ENCODE measurements at regions not wholly inside any gene's neighbourhood (a gene's known extent, or its start where the extent isn't known, plus 50 kb on each side); places are given as distances from the start of the nearest gene placed in this dataset.
"Not testable (repeated sequence)": the region's sequence is repeated elsewhere in the genome, so short reads cannot be mapped to it uniquely, and the experiment has no call there.

DNA sequence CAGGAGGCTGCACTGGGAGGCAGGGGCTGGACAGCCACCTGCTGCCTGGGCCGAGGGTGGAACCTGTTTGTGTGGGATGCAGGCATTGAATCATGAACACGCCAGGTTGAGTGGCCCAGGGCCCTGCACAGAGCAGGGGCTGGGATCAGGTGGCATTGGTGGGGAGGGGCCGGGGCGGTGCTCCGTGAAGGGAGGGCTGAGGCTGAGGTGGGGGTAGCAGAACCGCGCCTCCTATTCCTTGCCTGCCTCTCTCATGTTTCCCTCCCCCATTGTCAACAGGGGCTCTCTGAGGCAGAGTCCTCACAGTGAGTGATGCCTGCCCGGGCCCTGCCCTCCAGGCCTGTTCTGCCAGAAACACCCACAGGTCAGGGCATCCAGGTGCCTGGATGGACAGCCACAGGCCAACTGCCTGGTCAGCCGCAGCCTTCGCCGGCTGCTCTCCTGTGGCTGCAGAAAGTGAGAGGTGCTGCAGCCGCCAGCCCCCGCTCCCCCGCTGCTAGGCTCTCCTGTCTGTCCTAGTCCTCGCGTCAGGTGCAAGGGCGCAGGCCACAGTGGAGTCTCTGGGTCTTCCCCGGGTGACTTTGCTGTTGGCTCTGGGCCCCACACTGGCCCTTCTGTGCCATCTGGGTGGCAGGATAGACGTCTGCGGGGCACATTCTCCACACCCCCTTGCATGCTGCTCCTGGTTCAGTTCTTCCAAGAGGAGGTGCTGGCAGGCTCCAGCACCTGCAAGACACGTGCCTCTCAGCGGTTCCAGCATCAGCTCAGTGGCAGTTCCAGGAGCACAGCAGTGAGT, 79.6 kb upstream of the GOLGA6L4 start:
- not testable (repeated sequence) for DNase-seq; H3K36me3 Mint-ChIP-seq (ENCODE audit: low read depth); H3K9me3 Mint-ChIP-seq; H3K27ac Mint-ChIP-seq; H3K4me1 Mint-ChIP-seq (ENCODE audit: low read depth); H3K4me3 Mint-ChIP-seq
- H3K27me3 Mint-ChIP-seq (ENCODE audit: insufficient read depth), result peaks cover 16% of the 10 kb centered on the region

DNA sequence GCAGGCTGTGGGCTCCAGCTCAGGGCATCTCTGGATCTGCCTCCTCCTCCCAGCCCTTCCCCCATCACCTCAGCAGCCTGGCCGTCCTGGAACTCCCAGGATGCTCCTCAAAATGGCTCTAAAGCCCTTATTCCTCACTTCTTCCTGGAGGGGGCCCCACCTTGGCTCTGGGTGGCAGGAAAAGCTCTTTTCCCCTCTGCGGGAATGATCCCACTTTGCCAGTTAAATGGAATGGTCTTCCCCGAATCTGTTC, 79.1 kb upstream of the GOLGA6L4 start:
- DNase-seq; H3K36me3 Mint-ChIP-seq (ENCODE audit: low read depth); H3K4me3 Mint-ChIP-seq; H3K27ac Mint-ChIP-seq; H3K9me3 Mint-ChIP-seq; H3K4me1 Mint-ChIP-seq (ENCODE audit: low read depth): not testable (repeated sequence)
- H3K27me3 Mint-ChIP-seq (ENCODE audit: insufficient read depth), result peaks cover 16% of the 10 kb centered on the region

DNA sequence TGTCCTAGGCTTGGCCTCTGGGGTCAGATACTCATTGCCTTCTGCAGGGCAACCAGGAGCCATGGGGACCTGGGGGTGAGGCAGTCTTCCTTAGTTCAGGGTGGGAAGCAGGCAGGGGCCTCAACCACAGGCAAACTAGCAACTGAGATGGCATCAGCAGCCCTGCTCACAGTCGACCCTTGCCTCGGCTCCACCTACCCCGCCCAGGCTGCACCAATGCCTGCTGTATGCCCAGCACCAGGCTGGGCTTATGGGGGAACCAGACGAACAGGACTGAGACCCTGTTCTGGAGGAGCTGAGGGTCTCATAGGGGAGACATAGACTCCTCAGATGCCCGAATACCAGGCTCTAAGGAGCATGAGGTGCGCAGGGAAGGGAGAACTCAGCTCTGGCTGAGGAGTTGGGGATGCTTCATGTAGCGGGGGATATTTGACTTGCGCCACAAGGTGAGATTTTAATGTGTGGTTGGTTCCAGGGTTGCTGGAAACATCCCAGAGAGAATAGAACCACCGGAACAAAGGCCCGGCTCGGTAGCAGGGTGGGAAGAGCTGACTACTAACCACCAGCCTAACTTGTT, 78.4 kb upstream of the GOLGA6L4 start:
- H3K9me3 Mint-ChIP-seq; H3K4me1 Mint-ChIP-seq (ENCODE audit: low read depth); H3K4me3 Mint-ChIP-seq; H3K36me3 Mint-ChIP-seq (ENCODE audit: low read depth); DNase-seq; H3K27ac Mint-ChIP-seq: not testable (repeated sequence)
- H3K27me3 Mint-ChIP-seq (ENCODE audit: insufficient read depth), result peaks cover 16% of the 10 kb centered on the region

DNA sequence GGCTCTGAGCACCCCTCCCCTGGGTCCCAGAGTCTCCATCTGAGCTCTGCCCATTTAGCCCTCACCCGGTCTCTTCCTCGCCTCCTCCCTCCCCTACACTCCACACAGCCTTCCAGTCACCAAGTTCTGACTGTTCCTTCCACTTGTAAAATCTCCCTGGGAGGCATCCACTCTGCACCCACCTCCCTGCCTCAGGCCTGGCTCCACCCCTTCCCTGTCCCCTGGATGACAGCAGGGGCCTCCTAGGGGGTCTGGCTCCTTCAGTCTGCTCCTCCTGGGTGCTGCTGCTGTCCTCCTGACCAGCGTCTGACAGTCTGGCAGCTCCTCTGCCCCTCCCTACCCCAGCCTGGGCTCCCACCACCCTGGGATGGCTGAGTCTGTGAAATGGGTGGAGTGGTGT, 77.7 kb upstream of the GOLGA6L4 start:
- not testable (repeated sequence) for H3K27ac Mint-ChIP-seq; DNase-seq; H3K4me1 Mint-ChIP-seq (ENCODE audit: low read depth); H3K9me3 Mint-ChIP-seq; H3K36me3 Mint-ChIP-seq (ENCODE audit: low read depth); H3K4me3 Mint-ChIP-seq
- peaks cover 16% of the 10 kb centered on the region for H3K27me3 Mint-ChIP-seq (ENCODE audit: insufficient read depth)

DNA sequence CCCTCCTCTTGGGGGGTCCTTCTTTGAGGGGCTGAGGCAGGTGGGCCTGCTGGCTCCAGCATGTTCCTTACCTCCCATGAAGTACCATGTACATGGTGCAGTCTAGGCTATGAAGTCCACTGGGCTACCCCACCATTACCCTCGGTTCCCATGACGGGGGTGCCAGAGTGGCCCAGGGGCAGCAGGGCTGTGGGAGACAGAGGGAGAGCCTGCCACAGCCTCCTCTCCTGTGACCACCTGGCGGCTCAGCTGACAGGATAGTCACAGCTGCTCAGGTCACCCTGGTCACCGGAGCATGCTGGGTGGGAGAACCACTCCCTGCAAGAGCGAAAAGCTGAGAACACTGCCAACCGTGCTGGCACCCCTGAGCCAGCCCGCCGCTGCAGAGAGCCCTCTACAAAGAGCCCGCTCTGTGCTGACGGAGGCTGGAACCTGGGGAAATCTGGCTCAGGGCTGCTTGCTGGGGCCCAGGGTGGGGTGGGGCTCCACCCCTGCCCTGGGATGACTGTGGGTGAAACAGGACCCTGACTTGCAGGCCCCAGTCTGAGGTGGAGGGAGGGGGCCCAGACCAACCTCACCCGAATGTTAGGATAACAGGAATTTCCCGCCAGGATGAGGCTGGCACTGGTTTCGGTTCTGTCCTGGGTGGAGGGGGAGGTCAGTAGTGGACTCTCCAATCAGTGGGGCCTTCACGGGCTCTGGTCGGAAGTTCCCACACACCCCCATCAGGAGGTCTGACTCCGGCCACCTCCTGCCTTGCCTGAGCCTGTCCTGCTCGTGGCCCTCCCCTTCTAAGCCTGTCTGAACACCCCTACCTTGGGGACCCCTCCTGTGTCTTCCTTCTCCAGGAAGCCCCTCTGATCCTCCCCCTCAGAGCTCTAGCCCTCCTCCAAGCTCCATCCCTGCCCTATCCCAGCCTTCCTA, 76.0 kb upstream of the GOLGA6L4 start:
- H3K27me3 Mint-ChIP-seq (ENCODE audit: insufficient read depth); H3K4me1 Mint-ChIP-seq (ENCODE audit: low read depth); H3K36me3 Mint-ChIP-seq (ENCODE audit: low read depth); DNase-seq; H3K9me3 Mint-ChIP-seq; H3K27ac Mint-ChIP-seq; H3K4me3 Mint-ChIP-seq: not testable (repeated sequence)

DNA sequence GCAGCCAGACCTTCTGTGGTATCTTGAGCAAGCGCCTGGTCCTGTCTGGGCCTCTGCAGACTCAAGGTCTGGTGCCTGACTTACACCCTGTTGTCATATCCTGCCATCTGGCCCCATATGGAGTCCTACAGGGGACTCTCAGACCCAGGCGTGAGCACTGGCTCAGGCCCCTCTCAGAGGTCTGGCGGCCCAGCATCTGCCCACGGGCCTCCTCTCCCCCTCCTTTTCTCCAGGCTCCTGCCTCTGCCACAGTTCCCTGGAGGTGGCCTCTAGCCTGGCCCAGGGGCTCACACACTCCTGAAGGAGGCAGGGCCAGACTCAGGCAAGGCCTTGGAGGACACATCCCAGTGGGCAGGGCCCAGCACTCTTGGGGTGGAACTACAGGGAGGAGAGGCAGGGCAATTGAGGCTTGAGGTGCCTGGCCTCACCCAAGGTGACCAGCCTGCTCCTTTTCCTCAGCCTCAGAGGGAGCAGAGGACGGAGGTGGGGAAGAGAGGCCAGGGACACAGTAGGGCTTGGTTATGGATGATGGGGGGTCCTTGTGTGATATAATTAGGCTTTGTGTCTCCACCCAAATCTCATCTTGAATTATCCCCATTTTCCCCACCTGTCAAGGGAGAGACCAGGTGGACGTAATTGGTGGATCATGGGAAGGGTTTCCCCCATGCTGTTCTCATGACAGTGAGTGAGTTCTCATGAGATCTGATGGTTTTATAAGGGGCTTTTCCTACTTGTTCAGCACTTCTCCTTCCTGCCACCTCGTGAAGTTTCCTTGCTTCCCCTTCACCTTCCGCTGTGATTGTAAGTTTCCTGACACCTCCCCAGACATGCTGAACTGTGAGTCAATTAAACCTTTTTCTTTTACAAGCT, 70.9 kb upstream of the GOLGA6L4 start:
- H3K4me1 Mint-ChIP-seq (ENCODE audit: low read depth); H3K4me3 Mint-ChIP-seq; DNase-seq; H3K27ac Mint-ChIP-seq; H3K27me3 Mint-ChIP-seq (ENCODE audit: insufficient read depth); H3K9me3 Mint-ChIP-seq; H3K36me3 Mint-ChIP-seq (ENCODE audit: low read depth): not testable (repeated sequence)

DNA sequence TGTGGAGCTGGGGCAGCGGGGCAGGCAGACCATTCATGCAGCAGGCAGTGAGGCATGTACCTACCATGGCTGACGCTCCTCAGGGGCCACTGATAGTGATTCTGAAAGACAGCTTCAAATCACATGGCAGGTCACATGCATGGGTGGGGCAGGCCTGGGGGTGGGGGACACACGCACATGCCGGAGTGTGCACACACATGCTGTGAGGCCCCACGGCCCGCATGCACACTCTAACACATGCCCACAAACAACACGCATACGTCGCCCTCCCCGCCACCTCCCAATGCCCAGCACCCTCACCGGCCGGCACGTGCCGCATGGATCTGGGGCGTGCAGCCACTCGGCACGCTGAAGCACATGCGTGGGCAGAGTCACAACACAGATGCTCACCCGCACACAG, 65.5 kb upstream of the GOLGA6L4 start:
- not testable (repeated sequence) for H3K27ac Mint-ChIP-seq, H3K9me3 Mint-ChIP-seq

DNA sequence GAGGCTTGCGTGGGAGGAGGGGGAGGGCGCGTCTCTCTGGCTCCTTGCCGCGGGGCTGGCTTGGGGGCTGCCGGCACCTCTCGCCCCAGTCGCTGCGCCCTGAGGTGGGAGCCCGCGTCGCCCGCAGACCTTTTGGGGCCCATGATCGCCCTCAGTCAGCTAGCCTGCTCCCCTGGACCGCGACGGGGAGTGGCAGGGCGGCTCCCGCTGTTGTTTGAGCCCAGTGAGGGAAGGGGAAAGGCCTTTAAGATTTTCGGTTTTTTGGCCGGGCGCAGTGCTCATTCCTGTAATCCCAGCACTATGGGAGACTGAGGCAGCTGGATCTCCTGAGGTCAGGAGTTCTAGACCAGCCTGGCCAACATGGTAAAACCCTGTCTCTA, 62.4 kb upstream of the GOLGA6L4 start:
- not testable (repeated sequence) for H3K27ac Mint-ChIP-seq; H3K36me3 Mint-ChIP-seq (ENCODE audit: low read depth); DNase-seq; H3K4me1 Mint-ChIP-seq (ENCODE audit: low read depth); H3K4me3 Mint-ChIP-seq; H3K9me3 Mint-ChIP-seq; H3K27me3 Mint-ChIP-seq (ENCODE audit: insufficient read depth)

More for the DNA sequence above, 65.5 kb upstream of the GOLGA6L4 start:
- H3K4me3 Mint-ChIP-seq; H3K27me3 Mint-ChIP-seq (ENCODE audit: insufficient read depth); H3K4me1 Mint-ChIP-seq (ENCODE audit: low read depth); H3K36me3 Mint-ChIP-seq (ENCODE audit: low read depth); DNase-seq: not testable (repeated sequence)
